HPDE6-E6E7 (cell line): ENCODE measurements at regions not wholly inside any gene's neighbourhood (a gene's known extent, or its start where the extent isn't known, plus 50 kb on each side); places are given as distances from the start of the nearest gene placed in this dataset.
"Not testable (repeated sequence)": the region's sequence is repeated elsewhere in the genome, so short reads cannot be mapped to it uniquely, and the experiment has no call there.

Experiments
- DNase-seq: peaks from one replicate; pipeline ENCODE4 v3.0.0; 2011; ENCODE audit warnings: missing footprints; ENCODE audit errors: extremely low spot score

DNA sequence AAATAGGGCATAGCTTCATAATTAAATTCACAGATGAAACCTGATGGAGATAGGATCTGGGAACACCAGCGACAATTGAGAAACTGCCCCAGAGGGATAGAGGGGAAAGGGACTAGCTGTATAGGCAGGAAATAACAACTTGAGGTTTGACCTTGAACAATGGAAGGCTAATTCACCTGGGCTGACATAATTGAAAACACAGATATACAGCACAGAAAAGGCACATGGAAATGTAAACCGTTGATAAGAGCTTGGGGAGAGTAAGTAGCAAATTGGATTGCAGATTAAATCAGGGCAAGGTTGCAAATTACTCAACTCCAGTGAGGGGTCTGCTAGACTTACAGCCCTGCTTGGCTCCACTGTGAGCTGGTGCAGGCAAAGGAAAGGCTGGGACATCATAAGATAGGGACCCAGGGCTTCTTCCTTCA, 246.7 kb downstream of the DLEU7 start:
- no peak for DNase-seq

DNA sequence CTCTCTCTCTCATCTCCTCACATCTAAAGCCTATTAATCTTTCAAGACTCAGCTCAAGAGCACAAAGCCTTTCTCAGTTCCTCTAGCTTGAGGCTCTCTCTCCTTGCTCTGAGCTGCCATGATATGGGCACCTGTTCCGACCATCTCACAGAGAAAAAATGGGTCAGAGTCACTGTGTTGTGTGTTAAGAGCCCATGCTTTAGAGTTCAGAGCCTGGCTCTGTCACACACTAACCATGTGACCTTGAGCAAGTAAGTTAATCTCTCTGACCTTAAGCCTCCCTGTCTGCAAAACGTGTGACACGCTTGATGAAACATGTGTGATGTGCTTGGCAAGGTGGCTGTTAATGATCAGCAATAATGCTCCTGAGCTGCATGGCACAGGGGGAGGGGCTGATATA, 245.2 kb downstream of the DLEU7 start:
- no peak for DNase-seq

DNA sequence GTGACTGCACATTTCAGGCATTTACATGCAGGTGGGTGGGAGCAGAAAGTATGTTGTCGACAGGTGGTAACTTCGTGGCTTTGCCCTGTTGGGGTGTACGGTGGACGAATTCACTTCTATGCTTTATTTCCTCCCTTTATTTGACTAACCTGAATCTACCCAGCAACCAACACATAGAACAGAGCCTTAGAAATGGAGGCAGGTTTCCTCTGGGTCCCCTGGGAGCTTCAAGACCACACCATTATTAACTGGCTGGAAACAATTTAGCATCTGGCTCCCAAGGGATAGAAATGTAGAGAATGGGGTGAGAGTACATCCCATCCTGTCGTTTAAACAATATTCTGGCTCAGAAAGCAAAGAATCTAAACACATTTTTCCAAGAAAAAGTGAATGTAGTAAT, 244.4 kb downstream of the DLEU7 start:
- no peak for DNase-seq

DNA sequence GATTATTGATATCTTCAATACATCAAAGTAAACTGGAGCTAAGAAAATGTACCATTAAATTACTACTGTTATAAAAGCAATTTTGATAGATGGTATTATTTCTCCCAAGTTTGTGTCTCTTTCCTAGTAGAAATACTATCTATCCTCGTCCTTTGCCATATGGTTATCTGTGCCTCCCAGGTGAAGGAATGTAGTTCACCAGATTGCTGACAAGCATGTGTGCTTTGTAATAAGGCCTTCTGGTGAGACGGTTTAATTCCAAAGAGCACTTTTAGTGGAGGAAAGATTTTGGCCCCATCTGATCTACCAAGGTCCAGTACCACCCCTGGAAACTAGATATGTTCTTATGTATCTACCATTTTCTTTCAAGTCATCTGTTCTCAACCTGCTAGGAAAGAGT, 243.6 kb downstream of the DLEU7 start:
- DNase-seq, result no peak

DNA sequence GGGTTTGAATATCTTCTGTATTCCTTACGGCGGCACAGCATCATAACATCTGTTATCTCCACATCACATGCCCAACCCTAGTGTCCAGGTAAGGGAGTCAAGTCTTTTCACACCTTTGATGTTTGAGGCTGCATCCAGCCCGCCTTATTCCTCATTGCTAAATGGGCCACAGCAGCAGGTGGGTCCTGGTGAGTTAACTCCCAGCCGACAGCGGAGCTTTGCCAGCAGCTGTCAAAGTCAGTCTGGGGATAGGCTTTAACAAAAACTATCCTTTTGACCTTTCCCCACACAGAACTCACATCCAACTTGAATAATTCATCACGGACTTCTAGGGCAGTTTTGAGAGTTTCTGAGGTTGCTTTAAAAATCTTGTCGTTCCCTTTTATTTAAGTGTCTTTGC, 235.1 kb downstream of the DLEU7 start:
- DNase-seq, result no peak

DNA sequence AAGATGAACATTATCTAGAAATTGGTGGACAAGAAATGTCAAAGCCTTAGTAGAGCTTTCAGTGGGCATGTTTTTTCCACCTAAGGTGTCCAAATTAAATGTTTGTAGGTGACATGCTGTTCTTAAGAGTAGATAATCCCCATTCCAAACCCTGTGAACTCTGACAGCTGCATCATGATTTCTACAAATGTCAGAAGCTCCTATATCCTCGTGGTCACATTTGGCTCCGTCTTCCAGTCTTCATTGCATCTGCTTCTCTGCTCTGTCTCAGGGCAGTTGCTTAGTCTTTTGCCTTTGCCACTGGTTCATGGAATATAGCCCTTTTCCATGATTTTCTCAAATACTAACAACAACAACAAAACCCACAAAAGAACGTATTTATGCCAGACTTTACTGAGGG, 234.5 kb downstream of the DLEU7 start:
- no peak for DNase-seq

DNA sequence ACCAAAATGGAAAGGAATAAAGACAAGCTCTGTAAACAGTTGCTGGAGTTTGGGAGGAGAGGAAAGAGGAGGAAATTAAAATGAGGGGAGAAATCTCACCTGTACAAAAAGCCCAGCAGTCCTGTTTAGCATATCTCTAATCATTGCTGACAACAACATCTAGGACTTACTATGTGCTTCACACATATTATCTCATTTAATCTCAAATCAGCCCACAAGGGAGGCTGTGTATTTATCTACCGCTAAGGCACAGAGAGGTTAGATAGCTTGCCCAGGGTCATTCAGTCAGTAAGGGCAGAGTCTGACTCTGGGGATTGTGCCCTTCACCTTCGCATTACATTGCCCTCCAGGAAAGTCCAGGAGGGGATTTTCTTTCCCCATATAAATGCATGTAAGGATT, 233.3 kb downstream of the DLEU7 start:
- DNase-seq, result no peak

DNA sequence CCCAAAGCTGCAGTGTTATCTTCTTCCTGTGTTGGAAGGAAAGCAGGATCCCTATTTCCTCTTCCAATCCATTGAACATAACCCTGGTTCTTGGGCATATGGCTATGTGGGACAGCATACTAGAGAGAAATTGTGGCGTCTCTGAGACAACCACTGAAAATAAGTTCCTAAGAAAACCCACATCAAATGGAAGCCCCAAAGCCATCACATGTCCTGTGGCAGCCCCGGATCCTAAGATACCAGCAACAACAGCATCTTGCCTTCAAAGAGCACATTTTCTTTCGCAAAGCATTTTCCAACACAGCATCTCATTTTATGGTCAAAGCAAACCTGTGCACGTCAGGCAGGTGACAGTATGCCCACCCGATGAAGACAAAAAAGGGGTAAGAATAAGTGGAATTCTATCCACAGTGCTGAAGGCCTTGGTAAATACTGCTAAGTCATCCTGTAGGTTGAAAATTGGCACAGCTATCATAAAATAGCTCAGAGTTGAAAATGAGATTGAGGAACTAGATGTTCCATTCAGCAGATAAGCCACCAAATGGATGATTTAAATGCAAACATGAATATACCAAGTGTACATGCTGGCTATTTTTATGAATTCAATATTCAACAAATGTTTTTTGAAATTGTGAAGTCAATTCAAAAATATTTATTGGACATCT, 232.2 kb downstream of the DLEU7 start:
- DNase-seq, result no peak

DNA sequence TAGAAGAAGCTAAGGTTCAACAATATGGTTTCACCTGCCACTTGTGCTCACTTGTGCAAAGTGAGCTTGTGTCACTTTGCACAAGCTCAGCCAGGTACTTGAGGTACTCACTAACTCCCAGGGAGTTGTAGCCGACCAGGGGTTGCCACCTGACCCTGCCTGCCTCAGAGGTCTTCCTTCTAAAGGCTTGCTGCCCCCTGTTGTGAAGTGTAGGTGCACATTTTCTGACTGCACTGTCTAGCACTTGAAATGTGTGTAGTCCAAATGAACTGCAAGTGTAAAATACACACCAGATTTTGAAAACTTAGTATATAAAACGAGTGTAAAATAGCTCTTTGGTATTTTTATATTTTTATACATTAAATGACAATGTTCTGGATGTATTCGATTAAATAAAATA, 230.8 kb downstream of the DLEU7 start:
- no peak for DNase-seq

DNA sequence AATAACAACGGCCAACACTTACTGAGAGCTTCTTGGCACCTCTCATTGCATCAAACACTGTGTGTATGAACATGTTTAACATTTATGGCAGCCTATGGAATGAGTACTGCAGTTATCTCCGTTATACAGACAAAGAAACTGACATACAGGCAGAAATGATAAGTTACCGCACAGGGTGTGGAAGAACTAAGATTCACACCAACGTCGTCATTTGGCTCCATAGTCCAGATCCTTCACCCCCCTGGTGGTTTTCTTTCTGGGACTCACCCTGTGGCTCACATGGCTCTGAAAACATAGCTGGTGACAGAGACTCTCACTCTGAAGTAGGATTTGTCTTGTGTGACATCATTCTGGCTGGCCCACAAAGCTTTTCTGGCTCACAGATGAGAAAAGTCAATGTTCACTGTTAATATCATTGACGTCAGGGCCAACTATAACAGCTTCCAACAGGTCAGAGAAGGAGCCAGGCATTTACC, 230.1 kb downstream of the DLEU7 start:
- no peak for DNase-seq

DNA sequence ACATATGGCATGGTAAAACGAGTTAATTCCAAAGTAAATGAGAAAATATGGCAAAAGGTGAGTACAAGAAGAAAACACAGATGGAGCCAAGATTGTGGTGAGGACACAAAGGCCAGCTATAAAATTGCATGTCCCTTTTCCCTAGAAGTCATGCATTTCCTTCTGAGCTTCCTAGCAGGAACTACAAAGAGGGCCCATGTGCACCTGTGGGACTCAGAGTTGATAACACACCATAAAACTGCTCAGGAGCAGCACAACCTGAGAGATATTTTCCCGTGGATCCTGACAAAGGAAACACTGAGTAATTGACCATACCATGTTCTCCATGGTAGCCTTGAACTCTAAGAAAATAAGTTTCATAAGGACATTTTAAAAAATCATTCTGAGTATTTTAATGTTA, 228.3 kb downstream of the DLEU7 start:
- no peak for DNase-seq

DNA sequence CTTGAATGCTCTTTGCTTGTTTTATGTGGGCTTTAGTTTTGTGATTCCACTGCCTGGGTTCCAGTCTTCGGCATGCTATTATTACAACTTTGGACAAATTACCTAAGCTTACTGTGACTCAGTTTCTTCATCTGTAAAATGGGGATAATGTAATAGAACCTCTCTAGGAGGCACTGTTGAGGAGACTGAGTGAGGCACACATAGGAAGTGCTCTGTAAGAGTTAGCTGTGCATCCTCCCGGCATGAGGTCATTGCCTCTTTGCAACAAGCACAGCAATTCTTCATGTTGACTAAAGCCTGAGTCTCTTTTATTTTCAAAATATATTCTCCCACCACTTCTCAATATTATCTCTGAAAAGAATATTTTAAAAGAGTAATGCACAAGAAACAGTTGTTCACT, 227.4 kb downstream of the DLEU7 start:
- no peak for DNase-seq

DNA sequence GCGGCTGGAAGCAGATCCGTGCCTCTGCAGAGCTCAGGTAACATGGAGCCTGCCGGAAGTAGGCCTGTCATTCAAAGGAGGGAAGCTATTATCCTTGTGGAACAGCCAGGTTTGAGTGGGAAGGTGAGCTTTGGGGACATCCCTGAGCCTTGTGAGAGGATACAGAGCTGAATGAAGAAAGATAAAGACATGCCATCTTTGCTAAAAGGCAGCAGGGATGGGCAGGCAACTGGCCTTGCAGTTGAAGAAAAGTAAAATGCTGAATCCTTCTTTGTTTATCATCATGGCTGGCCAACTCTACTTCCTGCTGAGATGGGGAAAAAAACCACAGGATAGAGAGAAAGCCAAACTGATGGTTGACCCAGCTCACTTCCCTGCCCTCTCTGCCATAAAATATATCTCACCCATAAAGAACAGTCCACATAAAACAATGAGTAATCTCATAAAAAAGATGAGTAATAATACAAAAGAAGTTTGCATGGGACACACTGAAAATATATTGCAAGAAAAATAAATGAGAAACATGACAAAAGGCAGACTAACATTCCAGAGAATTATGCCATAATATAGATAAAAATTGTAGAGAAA, 226.3 kb downstream of the DLEU7 start:
- no peak for DNase-seq

DNA sequence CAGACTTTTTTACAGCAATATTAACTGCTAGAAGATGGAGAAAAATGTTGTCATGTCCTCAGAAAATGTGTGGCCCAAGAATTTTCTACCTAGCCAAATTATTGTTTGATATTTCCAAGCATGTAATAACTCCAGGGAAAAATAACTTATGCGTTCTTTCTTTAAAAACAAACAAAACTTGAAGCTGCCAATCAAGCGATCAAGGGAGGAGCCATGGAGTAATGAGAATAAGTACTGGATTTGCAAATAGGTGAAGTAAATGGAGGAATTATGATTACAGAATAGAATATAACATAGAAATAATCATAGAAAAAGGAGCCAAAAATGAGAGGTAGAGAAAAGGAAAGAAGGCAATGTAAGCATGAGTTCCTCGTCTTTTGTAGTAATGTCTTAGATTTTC, 225.3 kb downstream of the DLEU7 start:
- DNase-seq, result no peak

DNA sequence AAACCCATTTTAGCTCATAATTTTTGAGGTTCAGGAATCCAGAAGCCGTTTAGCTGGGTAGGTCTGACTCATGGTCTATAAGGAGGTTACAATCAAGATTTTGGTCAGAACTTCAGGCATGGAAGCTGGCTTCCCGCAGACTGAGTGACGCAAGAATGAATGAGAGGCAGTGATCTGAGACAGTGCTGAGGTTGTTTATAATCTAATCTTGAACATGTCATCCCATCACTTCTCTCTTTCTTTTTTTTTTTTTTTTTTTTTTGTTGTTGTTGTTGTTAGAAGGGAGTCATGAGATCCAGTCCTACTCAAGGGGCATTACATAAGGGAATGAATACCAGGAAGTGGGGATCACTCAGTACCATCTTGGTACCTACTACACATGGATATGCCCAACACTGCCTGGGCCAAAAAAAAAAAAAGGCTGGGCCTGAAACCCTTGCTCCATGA, 217.4 kb downstream of the DLEU7 start:
- DNase-seq, result no peak

DNA sequence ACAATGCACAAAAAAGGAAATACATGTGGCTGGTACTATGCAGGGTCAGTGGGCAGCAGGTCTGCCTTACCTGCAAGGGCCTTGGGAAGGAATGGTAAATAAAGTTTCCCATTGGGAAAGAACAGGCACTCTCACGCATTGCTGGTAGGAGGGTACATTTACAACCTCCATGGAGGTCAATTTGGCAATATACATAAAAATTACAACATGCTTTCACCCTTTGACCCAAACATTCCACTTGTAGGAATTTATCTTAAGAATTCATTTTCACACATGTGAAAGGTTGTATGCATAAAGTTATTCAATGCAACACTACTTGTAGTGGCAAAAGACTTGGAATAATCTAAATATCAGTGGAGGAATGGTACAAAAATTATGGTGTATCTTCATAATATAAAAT, 216.4 kb downstream of the DLEU7 start:
- no peak for DNase-seq

DNA sequence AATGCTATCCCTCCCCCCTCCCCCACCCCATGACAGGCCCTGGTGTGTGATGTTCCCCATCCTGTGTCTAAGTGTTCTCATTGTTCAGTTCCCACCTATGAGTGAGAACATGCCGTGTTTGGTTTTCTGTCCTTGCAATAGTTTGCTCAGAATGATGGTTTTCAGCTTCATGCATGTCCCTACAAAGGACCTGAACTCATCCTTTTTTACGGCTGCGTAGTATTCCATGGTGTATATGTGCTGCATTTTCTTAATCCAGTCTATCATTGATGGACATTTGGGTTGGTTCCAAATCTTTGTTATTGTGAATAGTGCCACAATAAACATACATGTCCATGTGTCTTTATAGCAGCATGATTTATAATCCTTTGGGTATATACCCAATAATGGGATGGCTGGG, 215.0 kb downstream of the DLEU7 start:
- DNase-seq, result not testable (repeated sequence)

DNA sequence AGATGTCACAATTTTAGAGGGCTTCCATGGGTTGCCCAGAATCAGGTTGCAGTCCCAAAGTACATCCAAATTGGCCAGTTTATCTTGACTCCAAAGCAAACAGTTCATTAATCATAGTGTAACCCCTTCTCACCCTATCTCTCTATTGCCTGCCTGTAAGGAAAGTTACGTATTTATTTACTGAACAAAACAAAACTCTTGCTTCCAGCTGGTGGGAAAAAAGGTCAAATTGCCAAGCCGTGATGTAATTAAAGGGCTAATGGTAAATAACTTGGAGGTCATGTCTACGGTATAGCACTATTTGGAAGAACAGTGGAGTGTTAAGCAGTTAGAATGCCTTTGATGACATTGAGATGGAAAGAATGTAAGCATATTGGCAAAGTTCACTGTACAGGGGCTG, 214.0 kb downstream of the DLEU7 start:
- DNase-seq, result no peak

DNA sequence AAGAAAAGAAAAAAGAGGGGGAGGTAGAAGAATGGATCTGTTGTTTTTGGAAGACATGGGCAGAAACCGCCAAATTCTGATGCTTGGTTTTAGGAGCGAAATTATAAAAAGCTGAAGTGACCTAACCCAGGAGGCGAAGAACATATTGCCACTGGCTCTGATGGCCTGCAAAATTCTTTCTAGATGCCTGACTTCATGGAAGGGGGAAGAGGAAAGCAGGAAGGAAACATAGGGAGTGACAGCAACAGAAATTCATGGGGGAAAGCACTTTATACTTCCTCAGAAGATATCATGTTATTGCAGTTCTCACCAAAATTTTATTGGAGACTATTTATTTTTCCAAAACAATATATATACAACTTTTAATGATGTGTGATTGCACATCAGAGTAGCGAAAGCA, 213.5 kb downstream of the DLEU7 start:
- no peak for DNase-seq

DNA sequence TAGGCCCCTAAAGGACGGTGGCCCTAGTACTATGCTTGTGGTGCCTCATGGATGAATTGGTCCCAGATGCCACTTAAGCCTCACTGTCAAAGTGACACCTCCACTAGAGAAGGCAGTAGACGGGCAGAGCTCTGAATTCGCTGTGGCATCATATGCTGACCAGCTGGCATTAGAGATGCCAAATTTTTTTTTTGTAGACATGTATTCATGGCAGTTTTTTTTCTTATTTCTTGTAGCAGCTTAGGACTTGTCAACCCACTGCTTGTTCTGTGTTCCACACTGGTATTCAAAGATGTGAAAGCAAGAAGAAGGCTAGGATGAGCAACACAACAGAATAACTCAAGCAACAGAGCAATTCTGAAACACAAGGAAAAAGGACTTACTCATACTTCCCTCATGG, 212.5 kb downstream of the DLEU7 start:
- no peak for DNase-seq

DNA sequence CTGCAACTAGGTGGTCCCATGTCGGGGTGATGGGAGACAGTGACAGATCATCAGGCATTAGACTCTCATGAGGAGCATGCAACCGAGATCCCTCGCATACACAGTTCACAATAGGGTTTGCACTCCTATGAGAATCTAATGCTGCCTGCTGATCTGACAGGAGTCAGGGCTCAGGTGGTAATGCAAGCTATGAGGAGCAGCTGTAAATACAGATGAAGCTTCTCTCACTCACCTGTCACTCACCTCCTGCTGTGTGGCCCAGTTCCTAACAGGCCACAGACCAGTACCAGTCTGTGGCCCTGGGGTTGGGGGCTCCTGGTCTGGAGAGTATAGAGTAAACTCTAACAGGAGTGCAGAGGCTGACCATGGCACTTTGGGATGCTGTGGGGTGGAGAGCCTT, 209.2 kb downstream of the DLEU7 start:
- no peak for DNase-seq

DNA sequence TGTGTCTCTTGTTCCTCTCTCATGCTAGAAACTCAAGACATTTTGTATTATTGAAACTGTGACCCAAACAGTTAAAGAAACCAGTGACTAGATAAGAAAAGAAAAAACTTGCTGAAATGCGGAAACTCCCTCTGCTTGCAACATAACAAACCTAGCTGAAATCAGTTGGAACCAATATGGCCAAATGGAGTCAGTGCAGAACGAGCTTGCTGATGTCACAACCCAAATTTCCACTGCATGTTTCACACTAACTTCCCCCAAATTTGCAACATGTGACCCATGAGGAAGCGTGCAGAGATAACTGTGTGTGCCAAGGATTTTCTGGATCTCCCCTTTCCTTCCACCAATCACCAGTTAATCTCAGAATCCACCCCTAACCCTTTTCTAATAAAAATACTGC, 208.0 kb downstream of the DLEU7 start:
- no peak for DNase-seq

DNA sequence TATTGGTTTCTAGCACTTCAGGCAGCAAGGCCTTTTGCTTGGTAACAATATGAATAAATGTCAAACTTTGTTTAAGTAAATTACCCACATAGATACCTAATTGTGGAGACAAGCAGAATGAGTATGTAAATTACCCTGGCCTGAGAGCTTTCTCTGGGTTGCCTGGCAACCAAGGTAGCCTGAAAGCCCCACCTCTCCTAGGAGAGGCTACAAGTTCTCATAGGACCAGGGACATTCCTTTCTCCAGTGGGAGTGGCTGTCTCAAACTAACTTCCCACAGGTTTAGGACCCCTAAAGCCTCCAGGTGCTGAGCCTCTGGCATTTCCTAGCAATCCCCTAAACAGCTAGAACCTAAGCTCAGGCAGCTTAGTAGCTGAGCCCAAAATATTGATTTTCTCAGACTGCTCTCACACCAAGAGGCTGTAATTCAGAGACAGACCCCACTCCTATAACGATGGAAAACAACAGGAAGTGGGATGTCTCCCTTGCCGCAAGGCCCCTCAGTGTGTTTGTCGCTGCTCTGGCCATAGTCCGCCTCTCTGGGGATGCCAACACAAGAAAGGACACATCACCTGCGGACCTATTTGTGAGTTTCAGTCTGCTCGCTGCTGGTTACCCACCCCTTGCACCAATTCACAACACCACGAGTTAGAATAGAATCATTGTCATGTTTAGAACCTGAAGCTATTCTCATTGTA, 207.3 kb downstream of the DLEU7 start:
- no peak for DNase-seq
